PC-9 (cell line): ENCODE measurements at regions not wholly inside any gene's neighbourhood (a gene's known extent, or its start where the extent isn't known, plus 50 kb on each side); places are given as distances from the start of the nearest gene placed in this dataset.
A peak's percentile ranks its signal among the peaks of the same experiment; 100 is the strongest.

Experiments
- BruUV-seq: library from RNA; stranded (reverse); fragments of 400-500 nt; replicated peaks from 2 replicates; lab custom pipeline; 2021; lab: Mats Ljungman, UMichigan
- CTCF ChIA-PET: fragments of 300-600 bp; sonication (Branson Sonifier 250); formaldehyde crosslinking; loops from one replicate; lab custom pipeline; 2022; ENCODE audit warnings: antibody characterized with exemption; lab: Charles Lee
- POLR2A ChIA-PET: fragments of 300-600 bp; sonication (Branson Sonifier 250); formaldehyde crosslinking; loops from one replicate; lab custom pipeline; 2022; ENCODE audit warnings: antibody characterized with exemption; ENCODE audit not compliant: unreplicated experiment; lab: Charles Lee
- DNase-seq, 2 experiments: peaks; one replicate each; pipeline versions ENCODE4 v3.0.0 to v3.0.0-alpha.2; 2015 to 2022; ENCODE audit warnings: mixed read lengths in 1 of 2
- H2AFZ ChIP-seq: fragments of 200-600 bp; sonication (generic); 2 replicates; pipeline ENCODE4 v1.8.1; 2017; ENCODE audit warnings: antibody characterized with exemption
- H3F3A ChIP-seq: fragments of 200-600 bp; sonication (generic); 2 replicates; pipeline ENCODE4 v1.8.1; 2017; ENCODE audit warnings: antibody characterized with exemption, mild to moderate bottlenecking, low read depth; ENCODE audit not compliant: insufficient read depth
- H3K27ac ChIP-seq: fragments of 200-600 bp; sonication (generic); 2 replicates; pipeline ENCODE4 v1.6.1; 2016; ENCODE audit warnings: mixed run types
- H3K27me3 ChIP-seq: fragments of 200-600 bp; sonication (generic); 2 replicates; pipeline ENCODE4 v1.6.1; 2016; ENCODE audit warnings: low read depth, mixed run types; ENCODE audit not compliant: insufficient read depth
- H3K36me3 ChIP-seq: fragments of 200-600 bp; sonication (generic); 2 replicates; pipeline ENCODE4 v1.6.1; 2016; ENCODE audit warnings: low read depth, mixed run types
- H3K4me1 ChIP-seq: fragments of 200-600 bp; sonication (generic); replicated peaks from 2 replicates; pipeline ENCODE4 v1.6.1; 2016; ENCODE audit warnings: mixed run types; ENCODE audit not compliant: insufficient read depth
- H3K4me2 ChIP-seq: fragments of 200-600 bp; sonication (generic); 2 replicates; pipeline ENCODE4 v1.6.1; 2017; ENCODE audit warnings: mixed run types
- H3K4me3 ChIP-seq: fragments of 200-600 bp; sonication (generic); 2 replicates; pipeline ENCODE4 v1.6.1; 2016; ENCODE audit warnings: mixed run types
- H3K79me2 ChIP-seq: fragments of 200-600 bp; sonication (generic); 2 replicates; pipeline ENCODE4 v1.6.1; 2017; ENCODE audit warnings: low read depth, mixed run types
- H3K9me2 ChIP-seq: fragments of 200-600 bp; sonication (generic); 2 replicates; pipeline ENCODE4 v1.8.1; 2017; ENCODE audit warnings: mild to moderate bottlenecking; ENCODE audit not compliant: insufficient read depth
- H3K9me3 ChIP-seq: fragments of 200-600 bp; sonication (generic); 2 replicates; pipeline ENCODE4 v1.8.1; 2016; ENCODE audit warnings: low read depth; ENCODE audit not compliant: insufficient read depth
- H4K20me1 ChIP-seq: fragments of 200-600 bp; sonication (generic); 2 replicates; pipeline ENCODE4 v1.8.1; 2017; ENCODE audit not compliant: insufficient read depth
- EZH2 ChIP-seq: fragments of 200-600 bp; sonication (generic); IDR thresholded peaks from 2 replicates; pipeline ENCODE4 v1.8.0; 2017; ENCODE audit warnings: antibody characterized with exemption, low read depth
- intact Hi-C: fragments of 100-400 bp; cut with micrococcal nuclease; formaldehyde crosslinking; loops from one replicate; pipeline ENCODE4 v1.10.0; 2022; ENCODE audit not compliant: unreplicated experiment
- TF ChIP-seq, protein P1 (sequence below): fragments of 200-600 bp; sonication (generic); conservative IDR thresholded peaks from 2 replicates; pipeline ENCODE4 v1.6.1; 2017; ENCODE audit warnings: mixed run types, antibody characterized with exemption, mild to moderate bottlenecking, moderate library complexity

GRCh38 chr18:60656553-60656952 lies 284.0 kb upstream of the MC4R start:
- Histone ChIP-seq H3K79me2 (no peaks in the 10 kb centered on the region), H3K4me3 (no peak overlapping the region), H4K20me1 (no peaks in the 10 kb centered on the region), H3K9me2 (no peaks in the 10 kb centered on the region; the same call in 1 of the 2 replicates), H3K9me3 (no peaks in the 10 kb centered on the region), H3K4me1 (no peaks in the 10 kb centered on the region), H3K36me3 (no peaks in the 10 kb centered on the region), H3F3A (no peaks in the 10 kb centered on the region), H3K4me2 (peak overlapping the region; percentile 28), H3K27ac (no peak overlapping the region), H3K27me3 (no peaks in the 10 kb centered on the region), H2AFZ (no peak overlapping the region; the same call in 1 of the 2 replicates)
- CTCF ChIA-PET: no interaction called here
- no peak for DNase-seq
- POLR2A ChIA-PET: no interaction called here
- BruUV-seq: no TSS peak
- intact Hi-C loops: no loop called here
- TF ChIP-seq, protein P1, sequence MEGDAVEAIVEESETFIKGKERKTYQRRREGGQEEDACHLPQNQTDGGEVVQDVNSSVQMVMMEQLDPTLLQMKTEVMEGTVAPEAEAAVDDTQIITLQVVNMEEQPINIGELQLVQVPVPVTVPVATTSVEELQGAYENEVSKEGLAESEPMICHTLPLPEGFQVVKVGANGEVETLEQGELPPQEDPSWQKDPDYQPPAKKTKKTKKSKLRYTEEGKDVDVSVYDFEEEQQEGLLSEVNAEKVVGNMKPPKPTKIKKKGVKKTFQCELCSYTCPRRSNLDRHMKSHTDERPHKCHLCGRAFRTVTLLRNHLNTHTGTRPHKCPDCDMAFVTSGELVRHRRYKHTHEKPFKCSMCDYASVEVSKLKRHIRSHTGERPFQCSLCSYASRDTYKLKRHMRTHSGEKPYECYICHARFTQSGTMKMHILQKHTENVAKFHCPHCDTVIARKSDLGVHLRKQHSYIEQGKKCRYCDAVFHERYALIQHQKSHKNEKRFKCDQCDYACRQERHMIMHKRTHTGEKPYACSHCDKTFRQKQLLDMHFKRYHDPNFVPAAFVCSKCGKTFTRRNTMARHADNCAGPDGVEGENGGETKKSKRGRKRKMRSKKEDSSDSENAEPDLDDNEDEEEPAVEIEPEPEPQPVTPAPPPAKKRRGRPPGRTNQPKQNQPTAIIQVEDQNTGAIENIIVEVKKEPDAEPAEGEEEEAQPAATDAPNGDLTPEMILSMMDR: no peak
- TF ChIP-seq EZH2: no peak

DNA sequence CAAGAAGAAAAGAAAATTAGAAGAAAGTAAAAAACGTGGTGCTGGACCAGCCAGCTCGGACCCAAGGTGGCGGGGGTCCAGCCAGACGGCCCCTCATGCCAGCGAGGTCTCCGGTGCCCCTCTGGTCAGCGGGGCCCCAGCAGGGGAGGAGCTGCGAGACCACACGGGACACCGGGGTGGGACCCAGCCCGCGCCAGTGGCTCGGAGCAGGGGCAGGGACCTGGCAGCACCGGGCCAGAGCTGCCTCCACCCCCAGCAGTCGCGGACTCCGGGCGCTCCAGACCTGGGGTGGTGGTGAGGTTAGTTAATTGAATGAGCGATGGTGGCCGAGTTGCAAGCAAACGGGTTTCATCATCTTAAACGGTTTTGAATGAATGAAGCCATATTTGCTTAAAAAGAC lies 289.9 kb upstream of the MC4R start:
- Histone ChIP-seq H2AFZ (no peak overlapping the region), H3K4me3 (no peak overlapping the region), H3K79me2 (no peaks in the 10 kb centered on the region), H3K9me2 (no peaks in the 10 kb centered on the region; the same call in 1 of the 2 replicates), H4K20me1 (no peaks in the 10 kb centered on the region), H3K4me1 (no peaks in the 10 kb centered on the region), H3K36me3 (no peaks in the 10 kb centered on the region), H3F3A (no peaks in the 10 kb centered on the region), H3K27ac (no peak overlapping the region), H3K9me3 (no peaks in the 10 kb centered on the region), H3K27me3 (no peaks in the 10 kb centered on the region), H3K4me2 (no peak overlapping the region)
- BruUV-seq: no TSS peak
- intact Hi-C loops: no loop called here
- ChIA-PET CTCF (no interaction called here), POLR2A (no interaction called here)
- TF ChIP-seq, protein P1: no peak
- TF ChIP-seq EZH2: no peak
- no peak for DNase-seq

DNA sequence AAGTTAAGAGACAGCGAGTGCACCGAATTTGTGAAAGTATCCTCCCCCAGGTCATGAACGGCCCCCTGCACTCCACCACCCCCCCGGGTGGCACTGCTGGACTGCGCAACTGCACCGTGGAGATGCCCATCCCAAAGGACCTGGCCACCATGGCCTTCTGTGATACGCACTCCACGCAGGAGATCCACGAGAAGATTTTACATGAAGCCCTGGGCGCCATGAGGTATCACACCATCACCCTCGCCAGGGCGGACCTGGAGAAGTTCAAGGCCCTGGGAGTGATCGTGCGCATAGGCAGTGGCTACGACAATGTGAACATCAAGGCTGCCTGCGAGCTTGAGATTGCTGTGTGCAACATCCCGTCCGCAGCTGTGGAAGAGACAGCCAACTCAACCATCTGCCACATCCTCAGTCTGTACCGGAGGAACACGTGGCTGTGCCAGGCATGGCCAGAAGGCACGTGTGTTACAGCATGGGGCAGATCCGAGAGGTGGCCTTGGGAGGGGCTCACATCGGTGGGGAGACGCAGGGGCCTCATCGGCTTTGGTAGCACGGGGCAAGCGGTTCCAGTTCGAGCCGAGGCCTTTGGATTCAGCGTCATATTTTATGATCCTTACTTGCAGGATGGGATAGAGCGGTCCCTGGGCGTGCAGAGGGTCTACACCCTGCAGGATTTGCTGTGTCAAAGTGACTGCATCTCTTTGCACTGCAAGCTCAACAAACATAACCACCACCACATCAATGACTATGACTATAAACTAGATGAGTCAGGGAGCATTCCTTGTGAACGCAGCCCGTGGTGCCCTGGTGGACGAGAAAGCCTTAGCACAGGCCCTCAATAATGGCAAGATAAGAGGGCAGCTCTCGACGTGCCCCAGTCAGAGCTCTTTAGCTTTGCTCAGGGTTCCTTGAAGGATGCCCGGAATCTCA lies 290.8 kb upstream of the MC4R start:
- no peaks in the 10 kb centered on the region; the same call in 1 of the 2 replicates for H3K9me2 ChIP-seq
- H3F3A ChIP-seq: no peaks in the 10 kb centered on the region
- H2AFZ ChIP-seq: no peak overlapping the region
- H3K36me3 ChIP-seq: no peaks in the 10 kb centered on the region
- H4K20me1 ChIP-seq: no peaks in the 10 kb centered on the region
- H3K27me3 ChIP-seq: no peaks in the 10 kb centered on the region
- no peak overlapping the region for H3K27ac ChIP-seq
- H3K9me3 ChIP-seq: no peaks in the 10 kb centered on the region
- TF ChIP-seq, protein P1: no peak
- TF ChIP-seq EZH2: no peak
- no peak for DNase-seq
- no peaks in the 10 kb centered on the region for H3K4me1 ChIP-seq
- BruUV-seq: no TSS peak
- CTCF ChIA-PET: no interaction called here
- intact Hi-C loops: no loop called here
- H3K4me3 ChIP-seq: no peak overlapping the region
- no peak overlapping the region for H3K4me2 ChIP-seq
- POLR2A ChIA-PET: no interaction called here
- H3K79me2 ChIP-seq: no peaks in the 10 kb centered on the region
